HFFc6 (cell line): ENCODE measurements at regions not wholly inside any gene's neighbourhood (a gene's known extent, or its start where the extent isn't known, plus 50 kb on each side); places are given as distances from the start of the nearest gene placed in this dataset.

Source experiments
- DNase-seq: peaks from one replicate; pipeline ENCODE4 v3.0.0-alpha.2; 2018
- H3K27ac Mint-ChIP-seq: 2 replicates; pipeline ENCODE4 v1.8.0; 2020; ENCODE audit warnings: mild to moderate bottlenecking, mixed read lengths
- H3K27me3 Mint-ChIP-seq: 2 replicates; pipeline ENCODE4 v1.8.0; 2021; ENCODE audit warnings: mild to moderate bottlenecking, moderate library complexity, mixed read lengths; ENCODE audit not compliant: insufficient read depth
- H3K36me3 Mint-ChIP-seq: 2 replicates; pipeline ENCODE4 v1.8.0; 2021; ENCODE audit warnings: low read depth, mixed read lengths
- H3K4me1 Mint-ChIP-seq: 2 replicates; pipeline ENCODE4 v1.8.0; 2020; ENCODE audit warnings: low read depth, mixed read lengths
- H3K4me3 Mint-ChIP-seq: 2 replicates; pipeline ENCODE4 v1.8.0; 2020; ENCODE audit warnings: mild to moderate bottlenecking, moderate library complexity, mixed read lengths
- H3K9me3 Mint-ChIP-seq: 2 replicates; pipeline ENCODE4 v1.8.0; 2020; ENCODE audit warnings: mild to moderate bottlenecking, mixed read lengths
- TF ChIP-seq, protein P1 (sequence below): fragments of 200-600 bp; sonication (generic); IDR thresholded peaks from 2 replicates; pipeline ENCODE4 v1.5.0; 2021; ENCODE audit warnings: antibody characterized with exemption, mild to moderate bottlenecking

GRCh38 chr21:27740084-27740483 lies 773.2 kb upstream of the ADAMTS5 start:
- Mint-ChIP-seq H3K4me1 (no peaks in the 10 kb centered on the region), H3K4me3 (no peak overlapping the region), H3K9me3 (no peaks in the 10 kb centered on the region), H3K27me3 (peaks cover 13% of the 10 kb centered on the region), H3K36me3 (no peaks in the 10 kb centered on the region), H3K27ac (no peak overlapping the region)
- TF ChIP-seq, protein P1, sequence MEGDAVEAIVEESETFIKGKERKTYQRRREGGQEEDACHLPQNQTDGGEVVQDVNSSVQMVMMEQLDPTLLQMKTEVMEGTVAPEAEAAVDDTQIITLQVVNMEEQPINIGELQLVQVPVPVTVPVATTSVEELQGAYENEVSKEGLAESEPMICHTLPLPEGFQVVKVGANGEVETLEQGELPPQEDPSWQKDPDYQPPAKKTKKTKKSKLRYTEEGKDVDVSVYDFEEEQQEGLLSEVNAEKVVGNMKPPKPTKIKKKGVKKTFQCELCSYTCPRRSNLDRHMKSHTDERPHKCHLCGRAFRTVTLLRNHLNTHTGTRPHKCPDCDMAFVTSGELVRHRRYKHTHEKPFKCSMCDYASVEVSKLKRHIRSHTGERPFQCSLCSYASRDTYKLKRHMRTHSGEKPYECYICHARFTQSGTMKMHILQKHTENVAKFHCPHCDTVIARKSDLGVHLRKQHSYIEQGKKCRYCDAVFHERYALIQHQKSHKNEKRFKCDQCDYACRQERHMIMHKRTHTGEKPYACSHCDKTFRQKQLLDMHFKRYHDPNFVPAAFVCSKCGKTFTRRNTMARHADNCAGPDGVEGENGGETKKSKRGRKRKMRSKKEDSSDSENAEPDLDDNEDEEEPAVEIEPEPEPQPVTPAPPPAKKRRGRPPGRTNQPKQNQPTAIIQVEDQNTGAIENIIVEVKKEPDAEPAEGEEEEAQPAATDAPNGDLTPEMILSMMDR: no peak
- no peak for DNase-seq

DNA sequence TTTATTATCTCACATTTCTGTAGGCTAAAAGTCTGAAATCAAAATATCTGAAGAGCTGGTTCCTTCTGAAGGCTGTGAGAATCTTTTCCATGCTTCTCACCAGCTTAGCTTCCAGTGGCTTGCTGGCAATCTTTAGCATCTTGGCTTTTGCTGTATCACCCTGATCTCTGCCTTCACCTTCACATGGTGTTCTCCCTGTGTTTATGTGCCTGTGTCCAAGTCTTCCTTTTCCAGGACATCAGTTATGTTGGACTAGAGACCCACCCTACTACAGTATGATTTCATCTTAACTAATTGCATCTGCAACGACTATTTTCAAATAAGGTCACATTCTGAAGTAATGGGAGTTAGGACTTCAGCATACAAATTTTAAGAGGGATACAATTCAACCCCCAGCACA lies 772.3 kb upstream of the ADAMTS5 start:
- TF ChIP-seq, protein P1: no peak
- peaks cover 10% of the 10 kb centered on the region for H3K27me3 Mint-ChIP-seq
- H3K4me3 Mint-ChIP-seq: no peak overlapping the region
- DNase-seq: no peak
- H3K4me1 Mint-ChIP-seq: peaks cover 5% of the 10 kb centered on the region
- no peaks in the 10 kb centered on the region for H3K9me3 Mint-ChIP-seq
- H3K27ac Mint-ChIP-seq: no peak overlapping the region
- no peaks in the 10 kb centered on the region for H3K36me3 Mint-ChIP-seq

GRCh38 chr21:27735699-27736098 lies 768.8 kb upstream of the ADAMTS5 start:
- peaks cover 10% of the 10 kb centered on the region for H3K4me1 Mint-ChIP-seq
- no peaks in the 10 kb centered on the region for H3K36me3 Mint-ChIP-seq
- H3K4me3 Mint-ChIP-seq: no peak overlapping the region
- TF ChIP-seq, protein P1: no peak
- no peak overlapping the region for H3K27ac Mint-ChIP-seq
- no peaks in the 10 kb centered on the region for H3K27me3 Mint-ChIP-seq
- no peaks in the 10 kb centered on the region for H3K9me3 Mint-ChIP-seq
- DNase-seq: no peak

DNA sequence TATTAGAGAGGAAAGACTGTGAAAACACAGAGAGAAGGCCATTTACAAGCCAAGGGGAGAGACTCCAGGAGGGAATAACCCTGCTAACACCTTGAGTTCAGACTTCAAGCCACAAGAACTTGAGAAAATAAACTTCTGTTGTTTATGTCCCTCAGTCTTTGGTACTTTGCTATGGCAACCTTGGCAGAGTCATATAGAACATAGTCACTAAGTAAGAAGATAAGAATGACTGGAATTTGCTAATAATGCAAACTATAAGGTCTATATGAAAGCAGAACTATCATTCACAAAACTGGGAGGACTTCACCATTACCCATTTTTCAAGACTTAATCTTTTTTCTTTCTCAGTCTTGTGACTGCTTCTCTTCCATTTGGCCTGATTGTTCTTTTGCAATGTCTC lies 767.3 kb upstream of the ADAMTS5 start:
- Mint-ChIP-seq H3K36me3 (no peaks in the 10 kb centered on the region), H3K4me3 (no peak overlapping the region), H3K27ac (peak overlapping the region; percentile 3; the same call in 1 of the 2 replicates), H3K4me1 (peaks cover 10% of the 10 kb centered on the region), H3K9me3 (no peaks in the 10 kb centered on the region), H3K27me3 (no peaks in the 10 kb centered on the region)
- peak; percentile 67 for DNase-seq
- TF ChIP-seq, protein P1: no peak

DNA sequence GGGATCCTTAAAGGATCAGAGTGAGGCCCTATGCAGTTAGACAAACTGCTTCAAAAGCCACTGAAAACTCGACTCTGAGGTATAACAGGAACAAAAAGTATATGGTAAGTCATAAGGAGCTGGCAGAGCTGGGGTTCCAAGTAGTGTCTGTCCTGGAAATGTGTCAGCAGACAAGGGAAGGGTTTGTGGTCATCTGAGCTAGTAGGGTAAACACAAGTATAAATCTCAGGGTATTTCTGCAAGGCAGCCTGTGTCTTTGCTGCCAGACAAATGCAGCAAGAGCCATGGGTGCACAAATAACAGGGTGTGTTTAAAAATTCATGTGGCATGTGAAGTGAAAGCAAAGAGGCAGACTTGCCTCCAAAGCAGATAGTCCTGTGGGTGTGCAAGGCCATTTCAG lies 759.0 kb upstream of the ADAMTS5 start:
- Mint-ChIP-seq H3K9me3 (no peaks in the 10 kb centered on the region), H3K36me3 (no peaks in the 10 kb centered on the region)
- DNase-seq: no peak

More for the DNA sequence above, 759.0 kb upstream of the ADAMTS5 start:
- Mint-ChIP-seq H3K27me3 (no peaks in the 10 kb centered on the region; the same call in 1 of the 2 replicates), H3K4me1 (no peaks in the 10 kb centered on the region), H3K4me3 (no peak overlapping the region), H3K27ac (no peak overlapping the region)
- TF ChIP-seq, protein P1: no peak
